Activated CD8-positive, alpha-beta memory T cell treated with anti-CD3 and anti-CD28 coated beads for 48 hours (primary cell): ENCODE measurements at regions not wholly inside any gene's neighbourhood (a gene's known extent, or its start where the extent isn't known, plus 50 kb on each side); places are given as distances from the start of the nearest gene placed in this dataset.
"Not testable (repeated sequence)": the region's sequence is repeated elsewhere in the genome, so short reads cannot be mapped to it uniquely, and the experiment has no call there.

ENCODE experiments used
- DNase-seq, 3 experiments: peaks; one replicate each; pipeline ENCODE4 v3.0.0-alpha.2; 2020; ENCODE audit warnings: low read depth in 2 of 3, low spot score in 2 of 3

GRCh38 chr1:41994195-41994894 lies 75.6 kb upstream of the HIVEP3 start:
- DNase-seq = no peak

- DNase-seq = no peak
Observed at GRCh38 chr1:41983451-41983850, 64.7 kb upstream of the HIVEP3 start.

GRCh38 chr1:41981796-41982195 lies 63.1 kb upstream of the HIVEP3 start:
- no peak for DNase-seq

- DNase-seq = no peak
Observed at GRCh38 chr1:41980827-41981653, 62.3 kb upstream of the HIVEP3 start.

GRCh38 chr1:41978986-41979385 lies 60.3 kb upstream of the HIVEP3 start:
- no peak for DNase-seq

- DNase-seq = no peak
Observed at GRCh38 chr1:41977326-41977725, 58.6 kb upstream of the HIVEP3 start.

GRCh38 chr1:41976671-41977070 lies 57.9 kb upstream of the HIVEP3 start:
- no peak for DNase-seq

GRCh38 chr1:41975850-41976569 lies 57.3 kb upstream of the HIVEP3 start:
- no peak for DNase-seq

GRCh38 chr1:41975121-41975520 lies 56.4 kb upstream of the HIVEP3 start:
- no peak for DNase-seq

GRCh38 chr1:41968557-41968956 lies 49.8 kb upstream of the HIVEP3 start:
- DNase-seq = not testable (repeated sequence)
